H1 (cell line): ENCODE measurements at regions not wholly inside any gene's neighbourhood (a gene's known extent, or its start where the extent isn't known, plus 50 kb on each side); places are given as distances from the start of the nearest gene placed in this dataset.

Experiments used
- KDM5A ChIP-seq: fragments of 200-600 bp; IDR thresholded peaks from 2 replicates; pipeline ENCODE4 v1.7.1; 2012; ENCODE audit warnings: mild to moderate bottlenecking, low read length, inconsistent platforms, mixed read lengths
- NANOG ChIP-seq: IDR thresholded peaks from 2 replicates; pipeline ENCODE4 v1.6.1; 2011; ENCODE audit warnings: low read length, low read depth, mild to moderate bottlenecking, inconsistent platforms; ENCODE audit not compliant: insufficient read depth, poor library complexity, severe bottlenecking
- TEAD4 ChIP-seq: IDR thresholded peaks from 2 replicates; pipeline ENCODE4 v1.6.1; 2012; ENCODE audit warnings: low read depth, low read length, inconsistent platforms, mixed read lengths

DNA sequence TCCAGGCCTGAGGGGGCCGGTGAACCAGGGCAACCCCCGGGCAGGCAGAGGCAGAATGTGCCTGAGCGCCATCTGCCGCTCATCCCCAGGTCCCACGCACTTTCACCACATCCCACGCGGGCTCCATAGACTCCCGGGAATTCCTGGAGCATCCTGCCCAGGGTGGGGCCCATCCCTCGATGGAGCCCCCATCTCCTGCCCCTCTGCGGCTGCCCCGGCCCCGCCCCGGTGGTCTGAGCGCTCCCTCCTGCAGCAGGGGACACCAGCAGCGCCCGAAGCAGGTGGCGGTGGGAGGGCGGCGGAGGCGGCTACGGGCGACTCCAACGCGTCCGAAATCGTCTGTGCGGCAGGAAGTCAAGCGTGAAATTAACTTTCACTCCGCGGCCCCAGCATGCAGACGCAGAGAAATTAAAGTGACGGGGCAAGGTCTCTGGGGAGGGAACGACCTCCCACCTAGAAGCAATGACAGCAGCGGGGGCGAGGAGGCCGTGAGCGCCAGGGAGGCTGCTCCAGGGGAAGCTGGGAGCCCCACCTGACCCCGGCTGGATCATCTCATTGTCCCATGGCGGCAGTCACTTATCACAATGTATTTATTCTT, 122.2 kb downstream of the NCOR2 start (continued):
- no peak for TF ChIP-seq NANOG
- no peak for TF ChIP-seq TEAD4
- no peak for TF ChIP-seq KDM5A
